ENCODE measurements at regions not wholly inside any gene's neighbourhood (a gene's known extent, or its start where the extent isn't known, plus 50 kb on each side); places are given as distances from the start of the nearest gene placed in this dataset.

DNA sequence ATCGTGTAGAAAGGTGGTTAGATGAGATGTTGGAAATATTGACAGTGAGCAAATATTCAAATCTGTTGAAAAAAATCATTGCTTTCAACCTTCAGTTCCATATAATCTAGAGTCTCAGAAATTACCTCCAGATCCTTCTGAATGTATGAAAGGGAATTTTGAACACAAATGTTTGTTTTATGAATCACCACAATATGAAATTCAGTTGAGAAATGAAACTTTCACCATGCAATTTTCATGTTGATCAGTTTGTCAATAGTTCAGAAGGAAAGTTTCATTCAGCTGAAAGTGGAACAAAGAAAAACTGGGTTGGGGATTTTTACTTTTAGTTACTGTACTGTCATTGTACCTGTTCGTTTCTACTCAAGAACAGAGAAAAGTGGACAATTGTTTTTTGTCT lies 953.6 kb downstream of the SLC6A15 start:
- TF ChIP-seq, protein P1, sequence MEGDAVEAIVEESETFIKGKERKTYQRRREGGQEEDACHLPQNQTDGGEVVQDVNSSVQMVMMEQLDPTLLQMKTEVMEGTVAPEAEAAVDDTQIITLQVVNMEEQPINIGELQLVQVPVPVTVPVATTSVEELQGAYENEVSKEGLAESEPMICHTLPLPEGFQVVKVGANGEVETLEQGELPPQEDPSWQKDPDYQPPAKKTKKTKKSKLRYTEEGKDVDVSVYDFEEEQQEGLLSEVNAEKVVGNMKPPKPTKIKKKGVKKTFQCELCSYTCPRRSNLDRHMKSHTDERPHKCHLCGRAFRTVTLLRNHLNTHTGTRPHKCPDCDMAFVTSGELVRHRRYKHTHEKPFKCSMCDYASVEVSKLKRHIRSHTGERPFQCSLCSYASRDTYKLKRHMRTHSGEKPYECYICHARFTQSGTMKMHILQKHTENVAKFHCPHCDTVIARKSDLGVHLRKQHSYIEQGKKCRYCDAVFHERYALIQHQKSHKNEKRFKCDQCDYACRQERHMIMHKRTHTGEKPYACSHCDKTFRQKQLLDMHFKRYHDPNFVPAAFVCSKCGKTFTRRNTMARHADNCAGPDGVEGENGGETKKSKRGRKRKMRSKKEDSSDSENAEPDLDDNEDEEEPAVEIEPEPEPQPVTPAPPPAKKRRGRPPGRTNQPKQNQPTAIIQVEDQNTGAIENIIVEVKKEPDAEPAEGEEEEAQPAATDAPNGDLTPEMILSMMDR (IDR thresholded peaks at IDR 0.05): no peak
- H3K9me3 Mint-ChIP-seq: no peaks in the 10 kb centered on the region

DNA sequence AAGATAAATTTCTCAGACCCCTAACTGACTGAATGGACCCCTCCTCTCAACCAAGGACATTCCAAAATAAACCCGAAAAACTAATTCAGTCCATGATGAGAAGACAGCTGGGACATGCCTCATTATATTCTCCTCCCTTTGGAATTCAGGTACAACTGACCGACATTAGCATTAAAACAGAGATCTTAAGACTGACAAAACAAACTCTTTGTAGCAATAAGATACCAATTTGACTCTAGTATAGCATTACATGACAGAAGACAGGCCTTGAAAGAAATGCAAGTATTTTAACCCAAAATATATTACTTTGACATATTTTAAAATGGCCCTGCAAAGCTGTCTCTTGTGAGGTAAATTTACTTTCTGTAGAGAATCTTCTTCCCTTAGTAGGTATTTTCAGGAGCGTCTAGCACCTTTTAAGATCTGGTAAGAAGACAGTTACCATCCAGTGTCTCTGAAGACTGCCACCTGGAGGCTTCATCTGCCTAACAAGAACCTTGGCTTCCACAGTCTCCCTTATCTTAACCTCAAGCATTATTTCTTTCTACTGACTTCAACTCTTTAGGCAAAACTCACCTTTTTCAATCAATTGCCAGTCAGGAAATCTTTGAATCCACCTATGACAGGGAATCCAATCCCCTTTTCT lies 957.5 kb downstream of the SLC6A15 start:
- TF ChIP-seq, protein P1 (IDR thresholded peaks at IDR 0.05): peak; percentile 61; the same call in 1 of the 2 replicates
- Mint-ChIP-seq H3K4me3 (no peak overlapping the region), H3K27ac (no peak overlapping the region), H3K4me1 (ENCODE audit: low read depth) (no peaks in the 10 kb centered on the region; the same call in 1 of the 2 replicates), H3K36me3 (ENCODE audit: low read depth) (no peaks in the 10 kb centered on the region), H3K9me3 (no peaks in the 10 kb centered on the region), H3K27me3 (ENCODE audit: insufficient read depth) (no peaks in the 10 kb centered on the region)
- no peak for DNase-seq

More for the DNA sequence above, 953.6 kb downstream of the SLC6A15 start:
- no peaks in the 10 kb centered on the region for H3K27me3 Mint-ChIP-seq (ENCODE audit: insufficient read depth)
- H3K36me3 Mint-ChIP-seq (ENCODE audit: low read depth): no peaks in the 10 kb centered on the region
- no peak overlapping the region for H3K4me3 Mint-ChIP-seq
- H3K4me1 Mint-ChIP-seq (ENCODE audit: low read depth): no peaks in the 10 kb centered on the region; the same call in 1 of the 2 replicates
- DNase-seq: no peak
- no peak overlapping the region for H3K27ac Mint-ChIP-seq

DNA sequence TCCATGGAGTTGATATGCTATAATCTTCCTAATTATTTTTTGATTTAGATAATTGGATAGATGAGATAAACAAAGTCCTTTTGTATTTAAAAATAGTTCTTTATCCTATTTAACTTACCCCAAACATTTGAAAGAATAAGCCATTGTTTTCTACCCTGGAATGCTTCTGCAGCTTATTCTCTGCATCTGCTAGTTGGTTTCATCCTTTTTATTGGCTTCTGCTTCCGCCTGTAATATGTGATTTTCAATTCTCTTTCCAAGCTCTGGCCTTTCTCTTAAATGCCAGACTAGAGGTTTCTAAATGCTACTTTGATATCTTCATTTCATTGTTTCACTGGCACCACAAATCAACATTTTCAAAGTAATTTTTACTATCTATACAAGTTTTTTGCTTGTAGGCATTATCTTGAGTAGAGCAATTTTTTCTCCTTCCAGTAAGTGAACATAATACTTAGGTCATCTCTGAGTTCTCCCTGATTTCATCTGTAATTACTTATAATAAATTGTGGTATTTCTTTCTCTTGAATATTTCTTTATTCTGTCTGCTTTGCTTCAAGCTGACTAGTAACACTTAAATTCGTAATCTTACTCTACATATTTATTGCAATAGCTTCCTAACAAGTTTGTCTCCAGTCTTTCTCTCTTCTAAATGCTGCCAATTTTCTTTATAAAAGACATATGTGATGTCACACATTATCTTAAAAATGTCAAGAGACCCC lies 958.4 kb downstream of the SLC6A15 start:
- TF ChIP-seq, protein P1 (IDR thresholded peaks at IDR 0.05): no peak
- no peaks in the 10 kb centered on the region for H3K36me3 Mint-ChIP-seq (ENCODE audit: low read depth)
- no peak for DNase-seq

DNA sequence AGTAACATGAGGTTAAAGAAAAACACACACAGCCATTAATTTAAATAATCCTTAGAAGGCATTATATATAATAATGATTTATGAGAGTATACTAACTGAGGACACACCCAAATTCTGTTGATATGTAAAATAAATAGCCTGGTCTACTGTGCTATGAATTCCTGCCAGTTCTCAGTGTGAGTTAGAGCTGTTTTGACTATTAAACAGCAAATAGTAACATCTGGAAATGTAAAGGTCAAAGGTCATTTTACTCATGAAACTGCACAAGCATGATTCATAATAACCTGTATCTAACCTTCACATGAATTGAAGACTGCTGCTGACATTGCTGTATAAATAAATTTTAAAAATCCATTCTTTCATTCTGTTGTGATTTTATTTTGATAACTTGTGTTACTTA lies 966.7 kb downstream of the SLC6A15 start:
- no peak overlapping the region for H3K27ac Mint-ChIP-seq
- TF ChIP-seq, protein P1 (IDR thresholded peaks at IDR 0.05): no peak
- DNase-seq: no peak
- no peaks in the 10 kb centered on the region for H3K36me3 Mint-ChIP-seq (ENCODE audit: low read depth)
- H3K4me3 Mint-ChIP-seq: no peak overlapping the region
- no peaks in the 10 kb centered on the region for H3K9me3 Mint-ChIP-seq
- H3K27me3 Mint-ChIP-seq (ENCODE audit: insufficient read depth): no peaks in the 10 kb centered on the region
- no peaks in the 10 kb centered on the region for H3K4me1 Mint-ChIP-seq (ENCODE audit: low read depth)

More for the DNA sequence above, 958.4 kb downstream of the SLC6A15 start:
- Mint-ChIP-seq H3K4me1 (ENCODE audit: low read depth) (no peaks in the 10 kb centered on the region; the same call in 1 of the 2 replicates), H3K4me3 (no peak overlapping the region), H3K27ac (no peak overlapping the region), H3K9me3 (no peaks in the 10 kb centered on the region), H3K27me3 (ENCODE audit: insufficient read depth) (no peaks in the 10 kb centered on the region)

DNA sequence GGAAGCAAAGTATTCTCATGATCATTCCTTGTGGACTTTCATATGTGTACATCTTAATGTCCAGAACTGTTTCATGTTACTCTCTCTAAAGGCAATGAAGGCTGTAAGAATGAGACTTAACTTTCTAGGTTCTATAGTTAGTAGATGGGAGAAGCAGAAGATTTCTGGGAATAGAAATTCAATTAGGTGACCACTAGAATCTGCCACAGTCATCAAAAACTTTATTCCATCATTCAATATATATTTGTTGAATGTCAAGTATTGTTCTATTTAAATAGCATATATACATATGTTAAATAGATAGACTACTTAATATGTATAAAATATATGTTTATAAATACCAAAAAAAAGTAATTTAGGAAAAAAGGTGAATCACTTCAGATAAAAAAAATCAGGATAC lies 972.9 kb downstream of the SLC6A15 start:
- TF ChIP-seq, protein P1 (IDR thresholded peaks at IDR 0.05): no peak
- DNase-seq: no peak
- Mint-ChIP-seq H3K9me3 (no peaks in the 10 kb centered on the region), H3K27me3 (ENCODE audit: insufficient read depth) (no peaks in the 10 kb centered on the region), H3K27ac (no peak overlapping the region), H3K36me3 (ENCODE audit: low read depth) (no peaks in the 10 kb centered on the region), H3K4me1 (ENCODE audit: low read depth) (no peaks in the 10 kb centered on the region), H3K4me3 (no peak overlapping the region)

All from HFFc6 (cell line).